ENCODE measurements at regions not wholly inside any gene's neighbourhood (a gene's known extent, or its start where the extent isn't known, plus 50 kb on each side); places are given as distances from the start of the nearest gene placed in this dataset.
"Not testable (repeated sequence)": the region's sequence is repeated elsewhere in the genome, so short reads cannot be mapped to it uniquely, and the experiment has no call there.

DNA sequence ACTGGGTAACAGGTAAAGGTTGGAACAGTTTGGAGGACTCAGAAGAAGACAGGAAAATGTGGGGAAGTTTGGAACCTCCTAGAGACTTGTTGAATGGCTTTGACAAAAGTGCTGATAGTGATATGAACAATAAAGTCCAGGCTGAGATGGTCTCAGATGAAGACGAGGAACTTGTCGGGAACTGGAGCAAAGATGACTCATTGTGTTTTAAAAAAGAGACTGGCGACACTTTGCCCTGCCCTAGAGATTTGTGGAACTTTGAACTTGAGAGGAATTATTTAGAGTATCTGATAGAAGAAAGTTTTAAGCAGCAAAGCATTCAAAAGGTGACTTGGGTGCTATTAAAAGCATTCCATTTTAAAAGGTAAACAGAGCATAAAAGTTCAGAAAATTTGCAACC lies 90.6 kb upstream of the CD44 start:
- TF ChIP-seq, protein P1, sequence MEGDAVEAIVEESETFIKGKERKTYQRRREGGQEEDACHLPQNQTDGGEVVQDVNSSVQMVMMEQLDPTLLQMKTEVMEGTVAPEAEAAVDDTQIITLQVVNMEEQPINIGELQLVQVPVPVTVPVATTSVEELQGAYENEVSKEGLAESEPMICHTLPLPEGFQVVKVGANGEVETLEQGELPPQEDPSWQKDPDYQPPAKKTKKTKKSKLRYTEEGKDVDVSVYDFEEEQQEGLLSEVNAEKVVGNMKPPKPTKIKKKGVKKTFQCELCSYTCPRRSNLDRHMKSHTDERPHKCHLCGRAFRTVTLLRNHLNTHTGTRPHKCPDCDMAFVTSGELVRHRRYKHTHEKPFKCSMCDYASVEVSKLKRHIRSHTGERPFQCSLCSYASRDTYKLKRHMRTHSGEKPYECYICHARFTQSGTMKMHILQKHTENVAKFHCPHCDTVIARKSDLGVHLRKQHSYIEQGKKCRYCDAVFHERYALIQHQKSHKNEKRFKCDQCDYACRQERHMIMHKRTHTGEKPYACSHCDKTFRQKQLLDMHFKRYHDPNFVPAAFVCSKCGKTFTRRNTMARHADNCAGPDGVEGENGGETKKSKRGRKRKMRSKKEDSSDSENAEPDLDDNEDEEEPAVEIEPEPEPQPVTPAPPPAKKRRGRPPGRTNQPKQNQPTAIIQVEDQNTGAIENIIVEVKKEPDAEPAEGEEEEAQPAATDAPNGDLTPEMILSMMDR (IDR thresholded peaks at IDR 0.05) = not testable (repeated sequence)
- not testable (repeated sequence) for TF ChIP-seq POLR2AphosphoS5 (IDR thresholded peaks at IDR 0.05; ENCODE audit: insufficient read depth in 1 of 2, low read depth in 1 of 2); POLR2A (IDR thresholded peaks at IDR 0.05)

All from vagina (tissue), 2 donors.